ENCODE measurements at regions not wholly inside any gene's neighbourhood (a gene's known extent, or its start where the extent isn't known, plus 50 kb on each side); places are given as distances from the start of the nearest gene placed in this dataset.

DNA sequence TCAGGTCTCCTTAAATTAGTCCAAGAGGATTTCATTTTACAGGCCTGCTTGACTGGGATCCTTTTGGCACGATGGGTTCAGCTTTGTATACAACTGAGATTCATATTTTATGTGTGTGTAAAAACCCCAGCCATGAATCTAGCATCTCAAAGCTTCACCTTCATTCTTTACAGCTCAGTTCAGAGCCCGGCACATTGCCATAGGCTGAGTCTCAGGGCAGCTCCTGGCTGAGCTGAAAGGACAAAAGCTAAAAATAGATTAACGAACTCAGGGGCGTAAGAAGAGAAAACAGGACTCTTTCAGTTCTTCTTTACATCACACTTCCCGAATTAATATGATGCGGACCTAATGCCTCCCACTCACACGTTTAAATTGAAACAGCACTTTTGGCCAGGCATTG lies 262.8 kb upstream of the PBX1 start:
- no peak for TF ChIP-seq ZNF384 (IDR thresholded peaks at IDR 0.05; ENCODE audit: low read depth, low read length)
- TF ChIP-seq EZH2 (IDR thresholded peaks at IDR 0.05; ENCODE audit: borderline replicate concordance, low read depth, low read length) = no peak
- no peak for TF ChIP-seq PURB (CRISPR knock-in tag; IDR thresholded peaks at IDR 0.05; ENCODE audit: low read depth)
- no peak for TF ChIP-seq RB1 (IDR thresholded peaks at IDR 0.05; ENCODE audit: low read depth)
- TF ChIP-seq, protein P1, sequence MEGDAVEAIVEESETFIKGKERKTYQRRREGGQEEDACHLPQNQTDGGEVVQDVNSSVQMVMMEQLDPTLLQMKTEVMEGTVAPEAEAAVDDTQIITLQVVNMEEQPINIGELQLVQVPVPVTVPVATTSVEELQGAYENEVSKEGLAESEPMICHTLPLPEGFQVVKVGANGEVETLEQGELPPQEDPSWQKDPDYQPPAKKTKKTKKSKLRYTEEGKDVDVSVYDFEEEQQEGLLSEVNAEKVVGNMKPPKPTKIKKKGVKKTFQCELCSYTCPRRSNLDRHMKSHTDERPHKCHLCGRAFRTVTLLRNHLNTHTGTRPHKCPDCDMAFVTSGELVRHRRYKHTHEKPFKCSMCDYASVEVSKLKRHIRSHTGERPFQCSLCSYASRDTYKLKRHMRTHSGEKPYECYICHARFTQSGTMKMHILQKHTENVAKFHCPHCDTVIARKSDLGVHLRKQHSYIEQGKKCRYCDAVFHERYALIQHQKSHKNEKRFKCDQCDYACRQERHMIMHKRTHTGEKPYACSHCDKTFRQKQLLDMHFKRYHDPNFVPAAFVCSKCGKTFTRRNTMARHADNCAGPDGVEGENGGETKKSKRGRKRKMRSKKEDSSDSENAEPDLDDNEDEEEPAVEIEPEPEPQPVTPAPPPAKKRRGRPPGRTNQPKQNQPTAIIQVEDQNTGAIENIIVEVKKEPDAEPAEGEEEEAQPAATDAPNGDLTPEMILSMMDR (IDR thresholded peaks at IDR 0.05 in 2 of 3, conservative IDR thresholded peaks at IDR 0.05 in 1 of 3; ENCODE audit: insufficient read depth in 2 of 3, low read depth in 1 of 3, low read length in 3 of 3) = no peak
- TF ChIP-seq SAFB (IDR thresholded peaks at IDR 0.05; ENCODE audit: borderline replicate concordance, low read depth, low read length) = no peak
- TF ChIP-seq, protein P2, sequence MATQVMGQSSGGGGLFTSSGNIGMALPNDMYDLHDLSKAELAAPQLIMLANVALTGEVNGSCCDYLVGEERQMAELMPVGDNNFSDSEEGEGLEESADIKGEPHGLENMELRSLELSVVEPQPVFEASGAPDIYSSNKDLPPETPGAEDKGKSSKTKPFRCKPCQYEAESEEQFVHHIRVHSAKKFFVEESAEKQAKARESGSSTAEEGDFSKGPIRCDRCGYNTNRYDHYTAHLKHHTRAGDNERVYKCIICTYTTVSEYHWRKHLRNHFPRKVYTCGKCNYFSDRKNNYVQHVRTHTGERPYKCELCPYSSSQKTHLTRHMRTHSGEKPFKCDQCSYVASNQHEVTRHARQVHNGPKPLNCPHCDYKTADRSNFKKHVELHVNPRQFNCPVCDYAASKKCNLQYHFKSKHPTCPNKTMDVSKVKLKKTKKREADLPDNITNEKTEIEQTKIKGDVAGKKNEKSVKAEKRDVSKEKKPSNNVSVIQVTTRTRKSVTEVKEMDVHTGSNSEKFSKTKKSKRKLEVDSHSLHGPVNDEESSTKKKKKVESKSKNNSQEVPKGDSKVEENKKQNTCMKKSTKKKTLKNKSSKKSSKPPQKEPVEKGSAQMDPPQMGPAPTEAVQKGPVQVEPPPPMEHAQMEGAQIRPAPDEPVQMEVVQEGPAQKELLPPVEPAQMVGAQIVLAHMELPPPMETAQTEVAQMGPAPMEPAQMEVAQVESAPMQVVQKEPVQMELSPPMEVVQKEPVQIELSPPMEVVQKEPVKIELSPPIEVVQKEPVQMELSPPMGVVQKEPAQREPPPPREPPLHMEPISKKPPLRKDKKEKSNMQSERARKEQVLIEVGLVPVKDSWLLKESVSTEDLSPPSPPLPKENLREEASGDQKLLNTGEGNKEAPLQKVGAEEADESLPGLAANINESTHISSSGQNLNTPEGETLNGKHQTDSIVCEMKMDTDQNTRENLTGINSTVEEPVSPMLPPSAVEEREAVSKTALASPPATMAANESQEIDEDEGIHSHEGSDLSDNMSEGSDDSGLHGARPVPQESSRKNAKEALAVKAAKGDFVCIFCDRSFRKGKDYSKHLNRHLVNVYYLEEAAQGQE (IDR thresholded peaks at IDR 0.05; ENCODE audit: borderline replicate concordance) = no peak
- TF ChIP-seq, protein P2 (CRISPR knock-in tag; IDR thresholded peaks at IDR 0.05; ENCODE audit: low read depth) = no peak
- no peak for TF ChIP-seq TEAD4 (IDR thresholded peaks at IDR 0.05; ENCODE audit: low read length)
- TF ChIP-seq TEAD4 (CRISPR knock-in tag; IDR thresholded peaks at IDR 0.05; ENCODE audit: borderline replicate concordance) = no peak
- no peak for TF ChIP-seq POLR3G (IDR thresholded peaks at IDR 0.05; ENCODE audit: extremely low read depth, insufficient read length, insufficient replicate concordance)
- TF ChIP-seq CHD1 (IDR thresholded peaks at IDR 0.05; ENCODE audit: low read length) = no peak

All from K562 (cell line).